ENCODE measurements at regions not wholly inside any gene's neighbourhood (a gene's known extent, or its start where the extent isn't known, plus 50 kb on each side); places are given as distances from the start of the nearest gene placed in this dataset.
"Not testable (repeated sequence)": the region's sequence is repeated elsewhere in the genome, so short reads cannot be mapped to it uniquely, and the experiment has no call there.

- DNase-seq, result no peak
These were observed 94.9 kb upstream of the COL5A1 start for GRCh38 chr9:134546746-134547145.

- no peak for DNase-seq
These were observed 94.2 kb upstream of the COL5A1 start for GRCh38 chr9:134547161-134548100.

- no peak for DNase-seq
These were observed 93.4 kb upstream of the COL5A1 start for GRCh38 chr9:134548185-134548584.

GRCh38 chr9:134548618-134549017 lies 93.0 kb upstream of the COL5A1 start:
- DNase-seq, result no peak

- no peak for DNase-seq
These were observed 92.3 kb upstream of the COL5A1 start for GRCh38 chr9:134549336-134549735.

GRCh38 chr9:134550081-134550480 lies 91.5 kb upstream of the COL5A1 start:
- DNase-seq, result not testable (repeated sequence)

GRCh38 chr9:134550584-134550983 lies 91.0 kb upstream of the COL5A1 start:
- no peak for DNase-seq

- DNase-seq, result no peak
These were observed 90.4 kb upstream of the COL5A1 start for GRCh38 chr9:134551176-134551575.

- no peak for DNase-seq
These were observed 89.8 kb upstream of the COL5A1 start for GRCh38 chr9:134551644-134552348.

- no peak for DNase-seq
These were observed 89.1 kb upstream of the COL5A1 start for GRCh38 chr9:134552349-134552990.

GRCh38 chr9:134553061-134553891 lies 88.3 kb upstream of the COL5A1 start:
- no peak for DNase-seq

- DNase-seq, result no peak
These were observed 87.6 kb upstream of the COL5A1 start for GRCh38 chr9:134553996-134554372.

- no peak for DNase-seq
These were observed 87.1 kb upstream of the COL5A1 start for GRCh38 chr9:134554373-134555093.

- DNase-seq, result no peak
These were observed 86.4 kb upstream of the COL5A1 start for GRCh38 chr9:134555094-134555650.

GRCh38 chr9:134556531-134557068 lies 85.0 kb upstream of the COL5A1 start:
- no peak for DNase-seq

GRCh38 chr9:134557331-134557730 lies 84.3 kb upstream of the COL5A1 start:
- DNase-seq, result peak; percentile 30

GRCh38 chr9:134558124-134558905 lies 83.3 kb upstream of the COL5A1 start:
- no peak for DNase-seq

GRCh38 chr9:134559013-134559412 lies 82.6 kb upstream of the COL5A1 start:
- no peak for DNase-seq

GRCh38 chr9:134560206-134560605 lies 81.4 kb upstream of the COL5A1 start:
- no peak for DNase-seq

GRCh38 chr9:134560654-134561053 lies 80.9 kb upstream of the COL5A1 start:
- DNase-seq, result no peak
